ENCODE measurements at regions not wholly inside any gene's neighbourhood (a gene's known extent, or its start where the extent isn't known, plus 50 kb on each side); places are given as distances from the start of the nearest gene placed in this dataset.

DNA sequence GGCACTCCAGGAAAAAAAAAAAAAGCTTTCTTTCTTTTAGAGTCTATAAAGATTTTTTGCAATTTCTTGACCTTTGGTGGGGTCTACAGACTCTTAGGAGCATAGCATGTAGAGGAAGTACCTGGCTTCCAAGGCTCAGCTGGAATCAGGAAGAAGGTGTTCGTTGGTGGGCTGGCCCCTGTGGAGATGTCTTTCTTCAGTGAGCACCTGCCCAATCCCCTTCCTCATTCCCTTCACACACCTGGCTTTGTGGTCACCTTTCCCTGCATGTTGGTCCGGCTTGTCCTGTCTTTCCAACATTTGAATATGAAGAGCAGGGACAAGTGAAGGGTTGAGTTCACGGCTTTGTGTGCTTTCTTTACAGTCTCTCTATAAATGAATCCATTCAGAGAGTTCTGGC, 352.4 kb downstream of the HAPSTR1 start:
- intact Hi-C loops (cut with DNase I): no loop called here
- Histone ChIP-seq H3K4me3 (no peak overlapping the region), H3K36me3 (replicated peaks in 1 of 2; ENCODE audit: insufficient read depth in 1 of 2, low read depth in 2 of 2) (no peaks in the 10 kb centered on the region), H3K4me1 (peaks cover 24% of the 10 kb centered on the region), H3K27ac (no peak overlapping the region), H3K27me3 (no peaks in the 10 kb centered on the region), H3K9me3 (no peaks in the 10 kb centered on the region)
- TF ChIP-seq POLR2A (IDR thresholded peaks at IDR 0.05) (no peak), CTCF (IDR thresholded peaks at IDR 0.05) (no peak)
- DNase-seq (no peak), ATAC-seq (no peak)
- 56 to 83% methylated on average over 3 of the region's 3 CpGs for WGBS, 2 donors

GRCh38 chr16:9446471-9447194, 355.2 kb downstream of the HAPSTR1 start:
- H3K27ac ChIP-seq: peak overlapping the region in 3 of 4 donors; percentile 35 to 79 (median 59)
- H3K27me3 ChIP-seq: no peaks in the 10 kb centered on the region
- ATAC-seq (peak; percentile 79), DNase-seq (peak in 2 of 4 donors; percentile 20 to 28)
- no peaks in the 10 kb centered on the region for H3K9me3 ChIP-seq
- 78 to 80% methylated on average over 6 of the region's 6 CpGs for WGBS, 2 donors
- no peaks in the 10 kb centered on the region for H3K36me3 ChIP-seq (replicated peaks in 1 of 2; ENCODE audit: insufficient read depth in 1 of 2, low read depth in 2 of 2)
- intact Hi-C loops (cut with DNase I): no loop called here
- H3K4me3 ChIP-seq: no peak overlapping the region
- peaks cover 17% of the 10 kb centered on the region for H3K4me1 ChIP-seq
- TF ChIP-seq POLR2A (IDR thresholded peaks at IDR 0.05): no peak

- 5 to 31% methylated on average over 2 of the region's 2 CpGs for WGBS, 2 donors
- peak; percentile 79 to 90 (median 84) for DNase-seq
- TF ChIP-seq CTCF (IDR thresholded peaks at IDR 0.05) (no peak), POLR2A (IDR thresholded peaks at IDR 0.05) (no peak)
- peak overlapping the region in 3 of 4 donors; percentile 35 to 79 (median 59) for H3K27ac ChIP-seq
- no peaks in the 10 kb centered on the region for H3K36me3 ChIP-seq (replicated peaks in 1 of 2; ENCODE audit: insufficient read depth in 1 of 2, low read depth in 2 of 2)
- intact Hi-C loops (cut with DNase I): no loop called here
- H3K4me1 ChIP-seq: peaks cover 17% of the 10 kb centered on the region
- H3K9me3 ChIP-seq: no peaks in the 10 kb centered on the region
- H3K27me3 ChIP-seq: no peaks in the 10 kb centered on the region
- ATAC-seq: peak; percentile 90
- H3K4me3 ChIP-seq: no peak overlapping the region
Observed at GRCh38 chr16:9447195-9447551, 355.7 kb downstream of the HAPSTR1 start.

GRCh38 chr16:9447699-9448098, 356.3 kb downstream of the HAPSTR1 start:
- Histone ChIP-seq H3K27me3 (no peaks in the 10 kb centered on the region), H3K27ac (peak overlapping the region in 2 of 4 donors; percentile 59 to 79), H3K9me3 (no peaks in the 10 kb centered on the region), H3K4me1 (peaks cover 17% of the 10 kb centered on the region), H3K36me3 (replicated peaks in 1 of 2; ENCODE audit: insufficient read depth in 1 of 2, low read depth in 2 of 2) (no peaks in the 10 kb centered on the region), H3K4me3 (no peak overlapping the region)
- intact Hi-C loops (cut with DNase I): no loop called here
- DNase-seq (no peak), ATAC-seq (no peak)
- TF ChIP-seq POLR2A (IDR thresholded peaks at IDR 0.05) (no peak), CTCF (IDR thresholded peaks at IDR 0.05) (no peak)
- WGBS, 2 donors: 10 to 15% methylated on average over 4 of the region's 4 CpGs

DNA sequence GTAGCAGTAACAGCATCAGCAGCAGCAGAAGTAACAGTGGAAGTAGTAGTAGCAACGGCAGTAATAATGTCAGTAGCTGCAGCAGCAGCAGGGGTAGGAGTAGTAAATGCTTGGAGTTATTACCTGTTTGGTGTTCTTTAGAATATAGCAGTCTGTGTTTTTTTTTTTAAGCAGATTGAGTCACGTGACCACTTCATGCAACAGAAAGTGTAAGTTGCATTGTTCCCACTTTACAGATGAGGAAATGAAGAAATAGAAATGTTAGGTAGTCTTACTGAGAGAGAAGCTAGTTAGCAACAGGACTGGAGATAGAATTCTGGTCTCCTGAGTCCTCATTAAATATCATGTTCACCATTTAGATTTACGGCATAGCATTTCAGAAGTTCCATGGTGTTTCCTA, 358.2 kb downstream of the HAPSTR1 start:
- ATAC-seq (no peak), DNase-seq (no peak)
- H3K27me3 ChIP-seq: no peaks in the 10 kb centered on the region
- TF ChIP-seq POLR2A (IDR thresholded peaks at IDR 0.05): no peak
- TF ChIP-seq CTCF (IDR thresholded peaks at IDR 0.05): no peak
- WGBS, 2 donors: 95 to 98% methylated on average over 3 of the region's 3 CpGs
- no peak overlapping the region for H3K4me3 ChIP-seq
- H3K9me3 ChIP-seq: no peaks in the 10 kb centered on the region
- intact Hi-C loops (cut with DNase I): no loop called here
- H3K27ac ChIP-seq: no peak overlapping the region
- H3K36me3 ChIP-seq (replicated peaks in 1 of 2; ENCODE audit: insufficient read depth in 1 of 2, low read depth in 2 of 2): no peaks in the 10 kb centered on the region
- H3K4me1 ChIP-seq: peaks cover 17% of the 10 kb centered on the region

Measured in body of pancreas (tissue), 4 donors.